ENCODE measurements at regions not wholly inside any gene's neighbourhood (a gene's known extent, or its start where the extent isn't known, plus 50 kb on each side); places are given as distances from the start of the nearest gene placed in this dataset.

GRCh38 chr2:72051204-72051603, 96.5 kb downstream of the CYP26B1 start:
- TF ChIP-seq CTCF (IDR thresholded peaks at IDR 0.05) (no peak), EP300 (IDR thresholded peaks at IDR 0.05) (no peak), POLR2A (IDR thresholded peaks at IDR 0.05) (no peak)
